ENCODE measurements at regions not wholly inside any gene's neighbourhood (a gene's known extent, or its start where the extent isn't known, plus 50 kb on each side); places are given as distances from the start of the nearest gene placed in this dataset.
"Not testable (repeated sequence)": the region's sequence is repeated elsewhere in the genome, so short reads cannot be mapped to it uniquely, and the experiment has no call there.

DNA sequence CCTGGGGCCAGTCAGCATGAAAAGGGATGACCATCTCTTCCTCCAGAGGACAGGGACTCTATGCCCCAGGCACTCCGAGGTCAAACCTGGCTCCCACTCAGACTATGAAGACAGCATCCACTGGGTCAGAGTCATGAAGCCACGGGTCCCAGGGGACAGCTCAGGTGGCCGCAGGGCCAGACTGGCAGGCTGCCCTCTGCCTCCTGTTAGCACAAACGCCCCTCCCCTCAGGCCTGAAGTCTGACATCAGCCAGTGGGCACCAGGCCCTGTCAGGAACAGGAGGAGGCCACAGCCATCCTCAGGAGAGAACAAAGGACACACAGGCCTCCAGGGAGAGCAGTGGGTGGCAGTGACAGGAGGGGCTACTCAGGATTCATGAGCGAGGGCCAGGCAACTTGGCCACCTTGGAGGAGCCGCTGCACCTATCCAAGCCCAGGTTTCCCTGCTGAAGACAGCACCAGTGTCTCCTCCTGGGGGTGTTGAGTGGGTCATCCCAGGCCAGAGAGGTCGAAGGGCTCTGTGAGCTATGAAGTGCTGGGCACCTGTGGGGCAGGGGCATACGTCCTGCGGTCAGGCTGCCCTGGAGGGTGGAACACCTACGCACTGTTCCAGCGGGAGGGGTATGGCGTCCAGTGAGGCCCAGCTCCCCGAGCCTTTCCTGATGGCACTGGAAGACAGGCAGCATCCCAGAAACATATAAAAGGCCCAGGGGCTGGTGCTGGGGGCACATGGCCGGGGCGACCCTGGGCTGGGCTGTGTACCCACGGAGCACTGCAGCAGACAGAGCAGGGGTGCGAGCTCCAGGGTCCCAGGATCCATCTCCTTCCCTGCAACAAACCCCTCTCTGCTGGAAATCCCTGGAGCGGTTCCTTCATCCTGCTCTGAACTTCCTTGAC lies 171.0 kb upstream of the FOXD4L5 start:
- intact Hi-C loops (cut with DNase I; ENCODE audit: low total_unique reads): not testable (repeated sequence)

DNA sequence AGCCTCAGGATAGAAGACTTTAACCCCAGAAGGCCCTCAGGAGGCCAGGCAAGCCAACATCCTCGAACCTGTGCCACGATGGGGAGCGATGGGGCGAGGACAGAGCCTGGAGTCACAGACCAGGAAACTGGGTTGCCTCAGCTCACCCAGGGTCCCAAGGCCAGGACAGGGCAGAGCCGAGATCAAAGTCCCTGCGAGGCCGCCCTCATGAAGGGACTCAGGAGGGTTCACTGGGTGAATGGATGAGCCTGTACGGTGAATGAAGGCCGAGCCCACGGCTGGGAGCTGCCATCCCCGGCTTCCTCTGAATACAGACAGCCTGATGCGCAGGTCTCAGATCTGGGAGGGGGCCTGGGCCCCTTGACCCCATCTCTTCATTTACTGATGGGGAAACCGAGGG lies 170.1 kb upstream of the FOXD4L5 start:
- H3K36me3 ChIP-seq; H3K4me3 ChIP-seq; H3K4me1 ChIP-seq; intact Hi-C loops (cut with DNase I; ENCODE audit: low total_unique reads); in situ Hi-C loops (cut with MboI; ENCODE audit: low pct_ligation_motif_present in 1 of 4, low pct_unique_long_range_greater_than_20kb in 1 of 4, low sequenced_read_pairs in 3 of 4); DNase-seq; H3K27ac ChIP-seq; H3K27me3 ChIP-seq; H3K9me3 ChIP-seq: not testable (repeated sequence)
- WGBS, 2 donors (ENCODE audit: low coverage in 1 of 2): 73% methylated on average over 13 of the region's 13 CpGs; no CpG with 5 or more reads in 1 of the 2 donors

More for the DNA sequence above, 171.0 kb upstream of the FOXD4L5 start:
- H3K4me3 ChIP-seq; H3K27ac ChIP-seq; H3K9me3 ChIP-seq; H3K4me1 ChIP-seq; in situ Hi-C loops (cut with MboI; ENCODE audit: low pct_ligation_motif_present in 1 of 4, low pct_unique_long_range_greater_than_20kb in 1 of 4, low sequenced_read_pairs in 3 of 4); H3K27me3 ChIP-seq; DNase-seq; H3K36me3 ChIP-seq: not testable (repeated sequence)
- WGBS, 2 donors (ENCODE audit: low coverage in 1 of 2): 66% methylated on average over 10 of the region's 18 CpGs; no CpG with 5 or more reads in 1 of the 2 donors

DNA sequence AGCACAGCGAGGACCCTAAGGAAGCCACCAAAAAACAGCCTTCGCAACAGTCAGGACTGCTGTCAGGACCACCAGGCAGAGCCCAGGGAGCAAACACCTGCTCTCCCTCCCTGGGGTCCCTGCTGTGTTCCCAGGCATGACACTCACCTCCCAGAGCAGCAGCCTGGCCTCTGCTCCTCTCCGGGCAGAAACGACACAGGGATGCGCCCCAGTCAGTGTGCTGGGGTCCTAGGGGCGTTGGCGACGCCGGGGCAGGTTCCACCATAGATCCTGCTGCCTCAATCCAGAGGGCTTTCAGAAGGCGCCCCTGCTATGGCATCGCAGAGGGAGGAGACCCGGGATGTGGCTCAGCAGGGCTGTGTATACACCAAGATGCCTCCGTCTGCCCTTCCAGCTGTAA lies 169.7 kb upstream of the FOXD4L5 start:
- H3K4me3 ChIP-seq; H3K27me3 ChIP-seq; DNase-seq; H3K9me3 ChIP-seq; H3K36me3 ChIP-seq; H3K27ac ChIP-seq; H3K4me1 ChIP-seq; in situ Hi-C loops (cut with MboI; ENCODE audit: low pct_ligation_motif_present in 1 of 4, low pct_unique_long_range_greater_than_20kb in 1 of 4, low sequenced_read_pairs in 3 of 4); intact Hi-C loops (cut with DNase I; ENCODE audit: low total_unique reads): not testable (repeated sequence)
- 69% methylated on average over 3 of the region's 13 CpGs; no CpG with 5 or more reads in 1 of the 2 donors for WGBS, 2 donors (ENCODE audit: low coverage in 1 of 2)

DNA sequence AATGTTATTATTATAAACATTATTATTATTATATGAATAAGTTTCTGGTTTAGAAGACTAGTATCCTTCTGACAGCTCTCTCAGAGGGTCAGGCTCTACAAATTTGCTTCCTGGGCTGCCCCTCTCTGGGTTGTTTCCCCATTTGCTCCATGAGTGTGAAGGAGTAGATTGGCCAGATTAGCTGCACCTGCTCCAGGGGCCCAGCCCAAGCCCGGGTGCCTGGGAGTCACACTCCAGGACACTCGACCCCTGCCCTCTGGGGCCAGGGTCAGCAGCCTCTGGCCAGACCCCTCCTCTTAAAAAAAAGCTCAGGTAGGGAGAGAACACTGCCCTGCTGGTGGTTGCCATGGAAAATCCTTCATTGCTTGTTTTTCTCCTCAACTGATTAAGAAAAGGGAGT lies 169.0 kb upstream of the FOXD4L5 start:
- H3K4me1 ChIP-seq; in situ Hi-C loops (cut with MboI; ENCODE audit: low pct_ligation_motif_present in 1 of 4, low pct_unique_long_range_greater_than_20kb in 1 of 4, low sequenced_read_pairs in 3 of 4); H3K27me3 ChIP-seq; H3K36me3 ChIP-seq; DNase-seq; H3K27ac ChIP-seq; H3K9me3 ChIP-seq; H3K4me3 ChIP-seq; intact Hi-C loops (cut with DNase I; ENCODE audit: low total_unique reads): not testable (repeated sequence)
- WGBS, 2 donors (ENCODE audit: low coverage in 1 of 2): 54% methylated on average over 2 of the region's 2 CpGs; no CpG with 5 or more reads in 1 of the 2 donors

DNA sequence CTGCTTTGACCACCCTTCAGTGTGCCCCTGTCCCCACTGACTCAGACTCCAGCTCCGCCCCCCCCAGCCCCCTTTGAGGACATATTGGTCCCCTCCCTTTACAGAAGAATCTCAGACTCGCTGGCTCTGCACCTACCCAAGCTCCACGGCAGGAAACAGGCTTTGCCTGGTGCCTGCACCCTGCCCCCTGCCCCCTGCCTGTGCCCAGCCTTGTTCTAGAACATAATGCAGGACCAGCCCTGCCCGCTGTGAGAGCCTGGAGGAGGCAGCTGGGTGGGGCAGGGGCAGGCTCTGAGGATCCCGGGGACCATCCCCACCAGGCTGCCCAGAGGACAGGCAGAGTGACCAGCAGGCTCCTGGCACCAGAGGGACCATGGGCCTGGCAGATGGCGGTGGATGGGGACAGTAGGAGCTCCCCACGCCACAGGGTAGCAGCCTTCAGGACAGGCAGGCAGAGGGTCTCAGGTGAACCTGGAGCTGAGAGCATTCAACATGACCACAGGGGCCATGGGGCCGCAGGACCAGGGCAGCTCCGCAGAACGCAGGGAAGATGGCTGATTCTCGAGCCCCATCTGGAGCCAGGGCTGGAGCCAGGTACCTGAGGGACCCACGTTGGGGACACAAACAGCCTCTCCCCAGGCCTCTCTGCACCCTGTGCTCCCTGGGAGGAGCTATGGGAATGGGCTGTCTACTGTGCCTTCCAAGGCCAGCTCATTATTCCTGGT lies 165.0 kb upstream of the FOXD4L5 start:
- intact Hi-C loops (cut with DNase I; ENCODE audit: low total_unique reads); DNase-seq; H3K27ac ChIP-seq; H3K9me3 ChIP-seq; H3K36me3 ChIP-seq; H3K4me1 ChIP-seq; H3K4me3 ChIP-seq; H3K27me3 ChIP-seq; in situ Hi-C loops (cut with MboI; ENCODE audit: low pct_ligation_motif_present in 1 of 4, low pct_unique_long_range_greater_than_20kb in 1 of 4, low sequenced_read_pairs in 3 of 4): not testable (repeated sequence)
- WGBS, 2 donors (ENCODE audit: low coverage in 1 of 2): 70% methylated on average over 9 of the region's 12 CpGs; no CpG with 5 or more reads in 1 of the 2 donors

DNA sequence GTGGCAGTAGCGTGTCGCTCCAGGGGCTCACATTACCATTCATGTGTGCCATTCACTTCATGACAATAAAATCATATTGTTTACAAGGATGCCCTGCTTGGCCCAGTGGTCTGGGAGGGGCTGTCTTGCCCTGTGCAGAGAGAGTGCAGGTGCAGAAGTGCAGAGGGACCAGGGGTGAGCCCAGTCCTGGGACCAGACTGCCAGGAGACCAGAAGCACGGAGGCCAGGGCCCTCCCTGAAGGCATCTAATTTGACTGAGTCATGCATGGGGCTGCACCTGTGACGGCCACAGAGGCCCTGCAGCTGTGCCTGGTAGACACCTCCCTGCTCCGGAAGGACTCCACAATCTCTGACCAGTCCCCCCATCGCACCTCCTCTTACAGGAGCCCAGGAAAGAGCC lies 164.4 kb upstream of the FOXD4L5 start:
- no peak overlapping the region for H3K27ac ChIP-seq
- TF ChIP-seq POLR2AphosphoS5 (IDR thresholded peaks at IDR 0.05): no peak
- no peak for TF ChIP-seq POLR2A (IDR thresholded peaks at IDR 0.05)
- no peak for TF ChIP-seq EP300 (IDR thresholded peaks at IDR 0.05; ENCODE audit: low read depth)
- TF ChIP-seq, protein P1, sequence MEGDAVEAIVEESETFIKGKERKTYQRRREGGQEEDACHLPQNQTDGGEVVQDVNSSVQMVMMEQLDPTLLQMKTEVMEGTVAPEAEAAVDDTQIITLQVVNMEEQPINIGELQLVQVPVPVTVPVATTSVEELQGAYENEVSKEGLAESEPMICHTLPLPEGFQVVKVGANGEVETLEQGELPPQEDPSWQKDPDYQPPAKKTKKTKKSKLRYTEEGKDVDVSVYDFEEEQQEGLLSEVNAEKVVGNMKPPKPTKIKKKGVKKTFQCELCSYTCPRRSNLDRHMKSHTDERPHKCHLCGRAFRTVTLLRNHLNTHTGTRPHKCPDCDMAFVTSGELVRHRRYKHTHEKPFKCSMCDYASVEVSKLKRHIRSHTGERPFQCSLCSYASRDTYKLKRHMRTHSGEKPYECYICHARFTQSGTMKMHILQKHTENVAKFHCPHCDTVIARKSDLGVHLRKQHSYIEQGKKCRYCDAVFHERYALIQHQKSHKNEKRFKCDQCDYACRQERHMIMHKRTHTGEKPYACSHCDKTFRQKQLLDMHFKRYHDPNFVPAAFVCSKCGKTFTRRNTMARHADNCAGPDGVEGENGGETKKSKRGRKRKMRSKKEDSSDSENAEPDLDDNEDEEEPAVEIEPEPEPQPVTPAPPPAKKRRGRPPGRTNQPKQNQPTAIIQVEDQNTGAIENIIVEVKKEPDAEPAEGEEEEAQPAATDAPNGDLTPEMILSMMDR (IDR thresholded peaks at IDR 0.05): no peak
- intact Hi-C loops (cut with DNase I; ENCODE audit: low total_unique reads): no loop called here
- H3K4me1 ChIP-seq: no peaks in the 10 kb centered on the region
- in situ Hi-C loops (cut with MboI; ENCODE audit: low pct_ligation_motif_present in 1 of 4, low pct_unique_long_range_greater_than_20kb in 1 of 4, low sequenced_read_pairs in 3 of 4): no loop called here
- no peak for DNase-seq
- no peaks in the 10 kb centered on the region for H3K27me3 ChIP-seq
- H3K4me3 ChIP-seq: no peak overlapping the region
- H3K36me3 ChIP-seq: no peaks in the 10 kb centered on the region
- 71% methylated on average over 6 of the region's 6 CpGs; no CpG with 5 or more reads in 1 of the 2 donors for WGBS, 2 donors (ENCODE audit: low coverage in 1 of 2)
- no peaks in the 10 kb centered on the region for H3K9me3 ChIP-seq

DNA sequence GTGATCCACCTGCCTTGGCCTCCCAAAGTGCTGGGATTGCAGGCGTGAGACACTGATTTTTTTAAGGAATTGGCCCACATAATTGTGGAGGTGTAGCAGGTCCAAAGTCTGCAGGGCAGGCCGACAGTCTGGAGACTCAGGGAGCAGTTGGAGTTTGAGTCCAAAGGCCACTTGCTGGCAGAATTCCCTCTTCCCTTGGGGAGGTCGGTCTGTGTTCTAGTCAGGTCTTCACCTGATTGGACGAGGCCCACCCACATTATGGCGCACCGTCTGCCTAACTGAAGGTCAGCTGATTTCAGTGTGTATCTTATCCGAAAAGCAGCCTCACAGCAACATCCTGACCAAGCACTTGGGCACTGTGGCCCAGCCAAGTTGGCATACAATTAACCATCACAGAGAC lies 162.1 kb upstream of the FOXD4L5 start:
- H3K27ac ChIP-seq; DNase-seq; H3K4me3 ChIP-seq; in situ Hi-C loops (cut with MboI; ENCODE audit: low pct_ligation_motif_present in 1 of 4, low pct_unique_long_range_greater_than_20kb in 1 of 4, low sequenced_read_pairs in 3 of 4); H3K27me3 ChIP-seq; H3K36me3 ChIP-seq; H3K4me1 ChIP-seq; intact Hi-C loops (cut with DNase I; ENCODE audit: low total_unique reads); H3K9me3 ChIP-seq: not testable (repeated sequence)
- WGBS, 2 donors (ENCODE audit: low coverage in 1 of 2): 81% methylated on average over 7 of the region's 7 CpGs; no CpG with 5 or more reads in 1 of the 2 donors

DNA sequence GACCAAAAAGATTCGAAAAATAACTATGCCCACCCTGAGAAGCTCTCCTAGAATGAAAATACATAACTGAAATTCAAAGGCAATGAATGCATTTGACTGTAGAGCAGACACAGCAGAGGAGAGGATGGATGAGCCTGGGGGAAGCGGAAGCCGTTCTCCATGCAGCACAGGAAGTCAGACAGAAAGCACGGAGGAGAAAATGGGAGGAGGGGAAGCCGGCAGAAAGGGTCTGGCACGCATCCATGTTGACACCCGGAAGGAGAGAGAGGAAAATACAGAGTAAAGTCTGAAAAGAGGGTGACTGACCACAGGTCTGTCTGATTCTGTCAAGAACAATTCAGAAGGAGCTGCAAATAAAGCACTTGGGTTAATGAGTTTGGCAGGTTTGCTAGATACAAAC lies 161.0 kb upstream of the FOXD4L5 start:
- H3K9me3 ChIP-seq; H3K36me3 ChIP-seq; H3K27ac ChIP-seq; in situ Hi-C loops (cut with MboI; ENCODE audit: low pct_ligation_motif_present in 1 of 4, low pct_unique_long_range_greater_than_20kb in 1 of 4, low sequenced_read_pairs in 3 of 4); intact Hi-C loops (cut with DNase I; ENCODE audit: low total_unique reads); H3K4me1 ChIP-seq; H3K27me3 ChIP-seq; H3K4me3 ChIP-seq; DNase-seq: not testable (repeated sequence)
- 88 to 89% methylated on average over 7 of the region's 7 CpGs for WGBS, 2 donors (ENCODE audit: low coverage in 1 of 2)
